PC-3 (cell line): ENCODE measurements at regions not wholly inside any gene's neighbourhood (a gene's known extent, or its start where the extent isn't known, plus 50 kb on each side); places are given as distances from the start of the nearest gene placed in this dataset.

Experiments used
- ATAC-seq: fragments of 200-7000 bp; cut with Tn5 transposase; 2 replicates; pipeline ENCODE4 v1.9.1; 2020; ENCODE audit warnings: mild to moderate bottlenecking, moderate library complexity
- BruUV-seq: library from RNA; stranded (reverse); fragments of 400-500 nt; replicated peaks from 2 replicates; lab custom pipeline; 2021; lab: Mats Ljungman, UMichigan
- CTCF ChIA-PET: fragments of 300-600 bp; sonication (Branson Sonifier 250); formaldehyde crosslinking; loops from one replicate; lab custom pipeline; 2022; ENCODE audit warnings: antibody characterized with exemption; lab: Charles Lee
- POLR2A ChIA-PET: fragments of 300-600 bp; sonication (Branson Sonifier 250); formaldehyde crosslinking; loops from one replicate; lab custom pipeline; 2022; ENCODE audit warnings: antibody characterized with exemption; ENCODE audit not compliant: unreplicated experiment; lab: Charles Lee
- DNase-seq: peaks from one replicate; pipeline ENCODE4 v3.0.0-alpha.2; 2015
- H2AFZ ChIP-seq: fragments of 300-600 bp; sonication (generic); 2 replicates; pipeline ENCODE4 v1.6.0; 2016; ENCODE audit warnings: antibody characterized with exemption, low read length
- H3F3A ChIP-seq: fragments of 300-600 bp; sonication (generic); one replicate; pipeline ENCODE4 v1.6.0; 2017; ENCODE audit warnings: antibody characterized with exemption, low read length, control low read depth, mild to moderate bottlenecking; ENCODE audit not compliant: unreplicated experiment
- H3K27ac ChIP-seq: fragments of 300-600 bp; sonication (generic); 2 replicates; pipeline ENCODE4 v1.5.1; 2016; ENCODE audit warnings: mild to moderate bottlenecking, low read length
- H3K27me3 ChIP-seq: fragments of 300-600 bp; sonication (generic); 2 replicates; pipeline ENCODE4 v1.6.1; 2016; ENCODE audit warnings: low read length, mixed read lengths
- H3K36me3 ChIP-seq: fragments of 300-600 bp; sonication (generic); 2 replicates; pipeline ENCODE4 v1.6.1; 2016; ENCODE audit warnings: low read depth, mixed run types, low read length, mixed read lengths
- H3K4me1 ChIP-seq: fragments of 300-600 bp; sonication (generic); 2 replicates; pipeline ENCODE4 v1.5.1; 2016; ENCODE audit warnings: low read length; ENCODE audit not compliant: insufficient read depth
- H3K4me2 ChIP-seq: fragments of 300-600 bp; sonication (generic); 2 replicates; pipeline ENCODE4 v1.6.0; 2016; ENCODE audit warnings: low read length
- H3K4me3 ChIP-seq: fragments of 300-600 bp; sonication (generic); 2 replicates; pipeline ENCODE4 v1.5.1; 2016; ENCODE audit warnings: mild to moderate bottlenecking, low read length, mixed read lengths
- H3K79me2 ChIP-seq: fragments of 300-600 bp; sonication (generic); 2 replicates; pipeline ENCODE4 v1.6.1; 2017; ENCODE audit warnings: low read length, mixed read lengths
- H3K9ac ChIP-seq: fragments of 300-600 bp; sonication (generic); 2 replicates; pipeline ENCODE4 v1.6.0; 2016; ENCODE audit warnings: mild to moderate bottlenecking, low read length
- H3K9me2 ChIP-seq: fragments of 300-600 bp; sonication (generic); replicated peaks from 2 replicates; pipeline ENCODE4 v1.6.1; 2016; ENCODE audit warnings: mixed run types, low read length, mixed read lengths
- H3K9me3 ChIP-seq: fragments of 300-600 bp; sonication (generic); 2 replicates; pipeline ENCODE4 v1.6.1; 2016; ENCODE audit warnings: low read length, mixed read lengths
- H4K20me1 ChIP-seq: fragments of 300-600 bp; sonication (generic); 2 replicates; pipeline ENCODE4 v1.6.1; 2016; ENCODE audit warnings: low read length, mixed read lengths
- EZH2 ChIP-seq: fragments of 300-600 bp; sonication (generic); IDR thresholded peaks from one replicate; pipeline ENCODE4 v1.6.1; 2017; ENCODE audit warnings: antibody characterized with exemption, mild to moderate bottlenecking, low read length; ENCODE audit not compliant: unreplicated experiment
- EZH2phosphoT487 ChIP-seq: fragments of 300-600 bp; sonication (generic); IDR thresholded peaks from 2 replicates; pipeline ENCODE4 v1.6.1; 2018; ENCODE audit warnings: mild to moderate bottlenecking, antibody characterized with exemption, low read length, borderline replicate concordance
- intact Hi-C: fragments of 100-400 bp; cut with micrococcal nuclease; formaldehyde crosslinking; loops from 2 replicates; pipeline ENCODE4 v1.9.0; 2023
- TF ChIP-seq, protein P1 (sequence below): fragments of 300-600 bp; sonication (generic); conservative IDR thresholded peaks from 2 replicates; pipeline ENCODE4 v1.5.1; 2017; ENCODE audit warnings: antibody characterized with exemption, low read depth, mild to moderate bottlenecking, low read length

DNA sequence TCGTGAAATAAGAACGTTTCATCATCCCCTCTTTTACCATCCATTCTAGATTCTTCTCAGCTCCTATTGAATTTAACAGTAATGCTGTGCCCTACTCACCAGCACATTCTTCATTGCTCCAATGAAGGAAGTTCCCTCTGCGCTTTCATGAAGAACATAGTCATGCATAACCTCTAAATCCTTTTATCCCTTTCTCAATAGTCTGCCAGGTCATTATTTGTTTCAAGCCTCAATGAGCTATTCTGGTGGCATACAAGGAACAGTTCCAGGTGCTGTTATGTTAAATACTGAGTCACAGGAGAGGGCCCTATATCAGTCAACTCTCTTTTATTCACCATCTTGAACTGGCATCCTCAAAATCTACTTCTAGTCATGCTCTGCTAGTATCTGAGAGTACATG is 381.0 kb downstream of the GPATCH2 start:
- ATAC-seq (no peak), DNase-seq (no peak)
- Histone ChIP-seq H3K27ac (no peak overlapping the region), H4K20me1 (no peaks in the 10 kb centered on the region), H3K36me3 (no peaks in the 10 kb centered on the region), H3K9me3 (no peaks in the 10 kb centered on the region), H3K4me2 (no peak overlapping the region), H3K27me3 (no peaks in the 10 kb centered on the region), H3K9me2 (no peaks in the 10 kb centered on the region), H3K9ac (no peak overlapping the region), H3F3A (no peaks in the 10 kb centered on the region), H3K4me3 (no peak overlapping the region), H3K79me2 (no peaks in the 10 kb centered on the region), H3K4me1 (no peaks in the 10 kb centered on the region), H2AFZ (no peak overlapping the region)
- TF ChIP-seq EZH2 (no peak), EZH2phosphoT487 (no peak)
- TF ChIP-seq, protein P1, sequence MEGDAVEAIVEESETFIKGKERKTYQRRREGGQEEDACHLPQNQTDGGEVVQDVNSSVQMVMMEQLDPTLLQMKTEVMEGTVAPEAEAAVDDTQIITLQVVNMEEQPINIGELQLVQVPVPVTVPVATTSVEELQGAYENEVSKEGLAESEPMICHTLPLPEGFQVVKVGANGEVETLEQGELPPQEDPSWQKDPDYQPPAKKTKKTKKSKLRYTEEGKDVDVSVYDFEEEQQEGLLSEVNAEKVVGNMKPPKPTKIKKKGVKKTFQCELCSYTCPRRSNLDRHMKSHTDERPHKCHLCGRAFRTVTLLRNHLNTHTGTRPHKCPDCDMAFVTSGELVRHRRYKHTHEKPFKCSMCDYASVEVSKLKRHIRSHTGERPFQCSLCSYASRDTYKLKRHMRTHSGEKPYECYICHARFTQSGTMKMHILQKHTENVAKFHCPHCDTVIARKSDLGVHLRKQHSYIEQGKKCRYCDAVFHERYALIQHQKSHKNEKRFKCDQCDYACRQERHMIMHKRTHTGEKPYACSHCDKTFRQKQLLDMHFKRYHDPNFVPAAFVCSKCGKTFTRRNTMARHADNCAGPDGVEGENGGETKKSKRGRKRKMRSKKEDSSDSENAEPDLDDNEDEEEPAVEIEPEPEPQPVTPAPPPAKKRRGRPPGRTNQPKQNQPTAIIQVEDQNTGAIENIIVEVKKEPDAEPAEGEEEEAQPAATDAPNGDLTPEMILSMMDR, result no peak
- CTCF ChIA-PET, result no interaction called here
- POLR2A ChIA-PET, result no interaction called here
- intact Hi-C loops, result no loop called here
- no TSS peak for BruUV-seq

DNA sequence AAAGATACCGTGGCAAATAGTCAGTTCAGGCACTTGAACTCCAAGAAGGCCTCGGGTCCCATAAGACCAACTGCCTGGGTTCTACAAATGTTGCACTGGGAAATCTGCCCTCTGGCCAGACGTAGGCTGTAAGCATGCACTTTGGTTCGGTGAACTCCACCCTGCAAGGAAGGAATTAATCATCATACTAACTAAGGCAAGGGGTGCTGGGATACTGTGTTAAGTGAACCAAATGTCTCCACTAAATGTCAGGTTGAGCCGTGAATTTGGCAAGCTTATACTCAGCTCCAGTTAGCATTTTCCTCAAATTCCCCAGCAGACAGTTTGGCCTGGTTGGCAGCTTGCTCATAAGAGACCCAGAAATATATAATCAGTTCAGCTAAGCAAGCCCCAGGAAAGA is 385.9 kb downstream of the GPATCH2 start:
- Histone ChIP-seq H2AFZ (no peak overlapping the region), H3K9me2 (no peaks in the 10 kb centered on the region), H3K27me3 (peaks cover 9% of the 10 kb centered on the region; the same call in 1 of the 2 replicates), H3K79me2 (no peaks in the 10 kb centered on the region), H3K4me1 (no peaks in the 10 kb centered on the region), H4K20me1 (no peaks in the 10 kb centered on the region), H3K9ac (no peak overlapping the region), H3K4me3 (no peak overlapping the region), H3K27ac (no peak overlapping the region), H3F3A (no peaks in the 10 kb centered on the region), H3K36me3 (no peaks in the 10 kb centered on the region), H3K4me2 (no peak overlapping the region), H3K9me3 (no peaks in the 10 kb centered on the region)
- no peak for ATAC-seq
- BruUV-seq, result no TSS peak
- ChIA-PET CTCF (no interaction called here), POLR2A (no interaction called here)
- peak; percentile 14 for DNase-seq
- TF ChIP-seq EZH2 (no peak), EZH2phosphoT487 (no peak)
- TF ChIP-seq, protein P1, result no peak
- intact Hi-C loops, result no loop called here

DNA sequence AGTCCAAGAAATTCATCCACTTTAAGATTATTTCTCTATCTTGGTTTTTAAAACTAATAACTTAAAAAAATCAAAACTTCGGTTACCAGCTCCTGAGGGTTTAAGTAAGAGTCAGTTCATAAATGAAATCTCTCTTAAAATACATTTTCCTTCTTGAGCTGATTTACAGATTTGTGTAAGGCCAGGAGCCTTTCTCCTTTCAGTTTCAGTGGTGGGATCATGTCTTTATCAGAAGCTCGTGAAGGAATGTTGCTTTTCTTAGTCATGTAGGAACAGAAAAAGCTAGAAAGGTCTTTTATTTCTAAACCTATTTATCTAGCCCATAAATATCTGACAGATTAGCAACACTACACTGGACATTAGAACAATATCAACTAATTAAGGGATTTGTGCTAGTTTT is 390.2 kb downstream of the GPATCH2 start:
- Histone ChIP-seq H3K4me2 (no peak overlapping the region), H3K4me1 (no peaks in the 10 kb centered on the region), H3K27me3 (peaks cover 9% of the 10 kb centered on the region; the same call in 1 of the 2 replicates), H3K9me3 (no peaks in the 10 kb centered on the region), H3K27ac (no peak overlapping the region), H3F3A (no peaks in the 10 kb centered on the region), H3K9ac (no peak overlapping the region), H3K9me2 (no peaks in the 10 kb centered on the region), H3K36me3 (no peaks in the 10 kb centered on the region), H3K4me3 (no peak overlapping the region), H2AFZ (no peak overlapping the region), H4K20me1 (no peaks in the 10 kb centered on the region), H3K79me2 (no peaks in the 10 kb centered on the region)
- POLR2A ChIA-PET, result interaction anchor here (1.0 kb wide), 1 partner anchor 502 kb away, joined by 5 read pairs; no protein-coding TSS in a partner anchor
- no peak for DNase-seq
- TF ChIP-seq EZH2, result no peak
- TF ChIP-seq EZH2phosphoT487, result no peak
- TF ChIP-seq, protein P1, result no peak
- BruUV-seq, result no TSS peak
- CTCF ChIA-PET, result no interaction called here
- no peak for ATAC-seq
- intact Hi-C loops, result no loop called here
